NCI-H1105 treated with DMSO at 0.1 percent for 48 hours (cell line): ENCODE measurements at regions not wholly inside any gene's neighbourhood (a gene's known extent, or its start where the extent isn't known, plus 50 kb on each side); places are given as distances from the start of the nearest gene placed in this dataset.
"Not testable (repeated sequence)": the region's sequence is repeated elsewhere in the genome, so short reads cannot be mapped to it uniquely, and the experiment has no call there.

Experiments
- DNase-seq: peaks from one replicate; lab custom pipeline; 2025; lab: John Stamatoyannopoulos, UW

DNA sequence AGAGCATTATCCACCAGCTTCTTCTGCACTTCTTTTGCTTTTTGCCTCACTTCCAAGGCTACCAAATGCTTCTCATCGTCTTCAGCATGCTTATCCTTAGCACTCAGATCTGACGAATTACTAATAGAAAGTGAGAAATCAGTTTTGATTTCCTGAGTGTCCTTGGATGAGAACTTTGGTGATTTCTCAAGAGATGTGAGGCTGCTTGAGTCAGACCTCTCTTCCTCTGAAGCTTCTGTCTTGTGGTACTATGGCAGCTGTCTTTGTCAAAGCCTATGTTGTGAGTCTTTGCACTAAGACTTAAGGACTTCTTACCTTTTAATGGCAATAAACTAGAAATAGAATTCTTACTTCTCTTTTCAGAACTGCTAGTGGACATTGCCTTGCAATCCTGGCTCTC, 169.9 kb downstream of the CPE start:
- no peak for DNase-seq

GRCh38 chr4:165553221-165553810, 174.5 kb downstream of the CPE start:
- no peak for DNase-seq

DNA sequence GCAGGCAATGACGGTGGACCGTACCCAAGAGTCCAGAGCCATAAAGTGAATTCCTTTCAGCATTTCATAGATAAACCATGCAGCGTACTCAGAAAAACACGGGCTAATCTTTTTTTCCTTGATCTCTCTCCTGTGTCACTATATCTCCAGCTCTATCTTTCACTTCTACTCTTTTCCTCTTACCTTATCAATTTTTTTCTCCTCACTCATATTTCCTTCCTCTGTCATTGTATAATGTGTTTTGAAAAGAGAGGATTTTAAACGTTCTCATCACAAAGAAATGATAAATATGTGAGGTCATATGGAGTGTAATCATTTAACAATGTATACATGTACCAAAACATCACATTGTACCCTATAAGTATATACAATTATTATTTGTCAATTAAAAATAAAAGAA, 176.5 kb downstream of the CPE start:
- DNase-seq = no peak

DNA sequence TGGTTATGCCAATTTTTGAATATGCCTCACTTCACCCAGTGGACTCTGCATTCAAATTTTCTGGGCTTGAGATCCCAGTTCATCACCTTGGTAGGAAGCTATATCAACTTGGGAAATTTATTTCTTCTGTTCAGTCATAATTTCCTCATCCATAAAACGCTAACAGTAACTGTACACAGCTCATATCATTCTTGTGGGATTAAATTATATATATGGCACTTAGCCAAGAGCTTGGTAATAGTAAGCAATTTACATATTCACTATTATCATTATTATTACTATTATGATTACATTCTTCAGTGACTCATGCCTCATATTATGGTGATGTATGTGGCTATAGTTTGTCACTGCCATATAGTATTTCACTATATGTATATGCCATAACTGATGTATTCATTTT, 177.6 kb downstream of the CPE start:
- DNase-seq = no peak

GRCh38 chr4:165560941-165561340, 182.1 kb downstream of the CPE start:
- DNase-seq = no peak

GRCh38 chr4:165563851-165564250, 185.0 kb downstream of the CPE start:
- no peak for DNase-seq

DNA sequence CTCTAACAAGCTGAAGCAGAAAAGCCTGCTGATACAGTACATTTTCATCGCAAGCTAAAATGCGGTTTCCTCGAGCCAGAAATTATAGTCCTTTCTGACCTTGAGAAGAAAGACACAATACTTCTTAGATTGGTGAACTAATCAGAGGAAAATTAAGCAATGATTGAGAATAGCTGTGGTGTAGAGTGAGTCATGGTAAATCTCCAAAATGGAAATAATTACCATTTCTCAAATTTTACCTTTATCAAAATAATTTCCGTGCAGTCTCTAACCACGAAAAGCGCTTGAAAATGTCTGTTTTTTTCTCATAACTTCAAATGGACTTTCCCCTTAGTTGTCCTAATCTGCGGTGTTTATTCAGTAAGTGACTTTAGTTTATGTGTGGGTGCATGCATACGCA, 190.2 kb downstream of the CPE start:
- DNase-seq = no peak

GRCh38 chr4:165571476-165571875, 192.7 kb downstream of the CPE start:
- not testable (repeated sequence) for DNase-seq

GRCh38 chr4:165580351-165580905, 201.6 kb downstream of the CPE start:
- DNase-seq = no peak

GRCh38 chr4:165583341-165583740, 204.5 kb downstream of the CPE start:
- no peak for DNase-seq

GRCh38 chr4:165584916-165585315, 206.1 kb downstream of the CPE start:
- no peak for DNase-seq

- no peak for DNase-seq
These were observed 209.9 kb downstream of the CPE start for GRCh38 chr4:165588534-165589315.

GRCh38 chr4:165592386-165592785, 213.6 kb downstream of the CPE start:
- no peak for DNase-seq

DNA sequence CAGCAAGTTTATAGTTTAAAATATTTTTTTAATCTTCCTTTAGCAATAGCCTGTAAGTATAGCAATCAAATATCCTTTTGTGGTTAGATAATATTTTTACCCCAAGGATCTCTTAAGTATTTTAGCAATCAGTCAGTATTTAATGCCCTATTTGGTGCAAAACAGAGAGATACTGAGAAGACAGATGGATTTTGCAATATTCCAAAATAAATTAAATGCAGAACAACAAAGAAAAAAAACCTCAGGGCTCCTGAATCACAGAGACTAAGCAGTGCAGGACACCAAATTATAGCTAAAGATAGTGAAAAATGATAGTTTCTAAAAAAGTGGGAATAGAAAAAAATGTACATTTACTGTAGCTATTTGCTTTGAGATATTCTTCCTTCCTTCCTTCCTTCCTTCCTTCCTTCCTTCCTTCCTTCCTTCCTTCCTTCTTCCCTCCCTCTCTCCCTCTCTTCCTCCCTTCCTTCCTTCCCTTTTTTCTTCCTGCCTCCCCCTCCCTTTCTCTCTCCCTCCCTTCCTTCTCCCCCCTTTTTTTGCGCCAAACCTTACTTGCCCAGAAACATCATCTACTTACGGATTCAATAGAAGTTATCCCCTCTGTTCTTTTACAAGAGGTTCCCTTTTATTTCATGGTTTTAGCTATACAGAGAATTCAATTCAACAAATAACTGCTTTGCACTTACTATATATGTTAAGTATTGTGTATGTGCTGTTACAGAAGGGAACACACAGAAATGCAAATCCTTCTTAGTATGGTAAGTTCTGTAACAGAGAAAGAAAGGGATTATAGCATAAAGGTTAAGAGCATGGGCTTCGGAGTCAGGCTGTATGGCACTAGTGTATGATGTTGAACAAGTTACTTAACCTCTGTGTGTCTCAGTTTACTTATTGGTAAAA, 219.0 kb downstream of the CPE start:
- no peak for DNase-seq

DNA sequence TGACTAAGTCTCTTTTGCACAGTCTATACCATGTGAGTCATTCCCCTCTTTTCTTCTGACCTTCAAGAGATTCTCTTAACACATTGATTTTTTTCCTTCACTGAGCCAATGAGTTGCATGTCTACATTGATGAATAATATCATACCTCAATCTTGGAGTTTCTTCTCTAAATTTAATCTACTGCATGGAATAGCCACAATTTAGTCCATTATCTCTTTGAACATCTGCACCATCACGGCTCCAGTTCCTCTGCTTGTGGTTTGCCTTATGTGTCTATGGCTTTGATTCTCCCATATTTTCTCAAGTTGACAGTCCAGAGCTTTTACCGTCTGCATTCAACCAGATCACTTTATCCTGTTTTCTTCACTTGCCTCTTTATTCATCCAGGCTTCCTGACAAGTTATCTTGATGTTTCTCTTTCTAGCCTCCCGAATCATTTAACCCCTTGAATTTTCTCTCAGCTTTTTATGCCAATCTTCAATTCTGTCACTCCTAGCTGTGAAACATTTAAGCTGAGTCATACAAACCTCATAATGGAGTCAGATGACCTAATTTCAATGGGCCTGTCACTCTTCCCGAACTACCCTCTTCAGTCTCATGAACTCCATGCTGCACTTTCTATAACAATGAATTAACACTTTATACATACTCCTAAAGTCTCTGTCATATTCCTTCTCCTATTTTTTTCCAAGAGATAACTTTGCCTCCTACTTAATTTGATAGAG, 222.3 kb downstream of the CPE start:
- DNase-seq = no peak

DNA sequence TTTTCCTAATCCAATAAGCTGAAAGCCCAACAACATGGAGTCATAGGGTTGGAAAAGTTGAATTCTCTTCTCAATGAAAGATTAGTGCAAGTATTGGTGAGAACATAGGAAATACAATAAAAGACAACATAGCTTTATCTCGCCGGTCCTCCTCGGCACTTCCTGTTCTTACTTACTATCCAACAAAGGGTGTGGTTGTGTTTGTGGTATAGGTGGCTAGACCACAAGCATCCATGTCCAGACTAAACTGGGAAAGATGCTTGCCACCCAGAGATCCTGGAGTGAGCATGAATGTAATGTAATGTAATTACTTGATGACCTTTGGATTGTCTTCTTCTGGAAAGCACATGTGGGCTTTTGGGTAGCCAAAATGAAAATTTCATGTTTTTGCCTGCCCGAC, 223.8 kb downstream of the CPE start:
- DNase-seq = no peak

DNA sequence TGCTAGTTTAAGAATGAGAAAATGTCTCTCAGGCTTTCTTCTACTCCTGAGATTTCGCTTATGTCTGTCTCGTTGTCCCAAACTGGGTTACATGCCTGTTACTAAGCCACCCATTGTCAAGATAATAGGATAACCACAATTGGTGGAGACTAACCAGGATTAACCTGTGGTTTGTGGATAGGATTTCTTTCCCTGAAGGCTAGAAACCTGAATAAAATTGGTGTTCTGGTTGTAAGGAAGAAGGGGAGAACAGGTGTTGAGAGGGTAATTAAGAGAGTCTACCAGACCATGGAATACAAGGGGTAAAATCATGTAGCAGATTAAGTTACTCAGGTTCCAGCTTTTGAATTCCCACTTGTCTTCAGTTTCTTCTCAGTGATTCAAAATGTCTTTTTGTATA, 225.4 kb downstream of the CPE start:
- no peak for DNase-seq

DNA sequence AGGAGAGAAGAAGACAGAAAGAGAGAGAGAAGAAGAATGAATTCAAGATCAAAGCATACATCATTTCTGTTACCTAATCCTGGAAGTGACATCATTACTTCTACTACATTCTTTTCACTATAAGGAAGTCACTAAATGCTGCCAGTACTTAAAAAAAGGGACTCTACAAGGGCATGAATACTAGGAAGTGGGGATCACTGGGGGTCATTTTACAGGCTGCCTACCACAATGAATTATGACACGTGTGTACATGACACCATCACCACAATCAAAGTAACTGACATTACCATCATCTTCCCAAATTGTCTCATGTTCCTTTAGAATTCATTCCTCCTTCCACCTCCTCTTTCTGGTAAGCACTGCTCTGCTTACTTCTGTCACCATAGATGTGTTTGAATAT, 227.0 kb downstream of the CPE start:
- DNase-seq = no peak

DNA sequence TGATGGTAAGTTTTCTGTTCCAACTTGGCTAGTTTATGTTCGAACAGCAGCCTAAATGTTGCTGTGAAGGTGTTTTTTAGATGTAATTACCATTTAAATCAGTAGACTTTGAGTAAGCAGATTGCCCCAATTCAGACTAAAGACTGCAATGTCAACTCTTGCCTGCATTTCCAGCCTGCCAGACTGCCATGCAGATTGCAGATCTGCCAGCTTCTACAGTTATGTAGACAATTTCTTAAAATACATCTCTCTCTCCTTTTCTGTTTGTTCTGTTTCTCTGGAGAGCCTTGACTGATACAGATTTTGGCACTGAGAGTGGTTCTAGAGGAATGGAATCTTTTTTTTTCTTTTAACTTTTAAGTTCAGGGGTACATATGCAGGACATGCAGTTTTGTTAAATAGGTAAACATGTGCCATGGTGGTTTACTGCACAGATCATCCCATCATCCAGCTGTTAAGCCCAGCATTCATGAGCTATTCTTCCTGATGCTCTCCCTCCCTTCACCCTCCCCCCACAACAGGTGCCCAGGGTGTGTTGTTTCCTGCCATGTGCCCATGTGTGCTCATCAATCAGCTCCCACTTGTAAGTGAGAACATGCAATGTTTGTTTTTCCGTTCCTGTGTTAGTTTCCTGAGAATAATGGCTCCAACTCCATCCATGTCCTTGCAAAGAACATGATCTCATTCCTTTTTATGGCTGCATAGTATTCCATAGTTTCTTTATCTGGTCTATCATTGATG, 227.8 kb downstream of the CPE start:
- DNase-seq = no peak

DNA sequence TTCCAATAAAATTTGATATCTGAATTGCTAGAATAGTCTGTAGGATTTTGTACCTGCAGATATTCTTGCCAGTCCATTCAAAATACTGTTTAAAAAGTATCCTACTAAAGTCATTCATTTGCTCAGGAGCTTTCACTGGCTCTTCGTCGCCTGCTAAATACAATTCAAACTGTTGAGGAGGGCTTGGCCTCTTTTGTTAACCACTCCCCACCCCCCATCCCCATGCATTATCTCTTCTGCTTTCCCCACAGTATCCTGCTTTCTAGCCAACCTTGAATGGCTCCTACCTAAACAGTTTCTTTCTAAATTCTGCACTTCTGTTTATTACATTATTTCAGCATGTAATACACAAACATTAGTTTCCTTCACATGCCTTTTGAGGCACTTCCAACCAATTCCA, 230.8 kb downstream of the CPE start:
- DNase-seq = no peak
